ENCODE measurements at regions not wholly inside any gene's neighbourhood (a gene's known extent, or its start where the extent isn't known, plus 50 kb on each side); places are given as distances from the start of the nearest gene placed in this dataset.

- Histone ChIP-seq H3K27ac (ENCODE audit: low read depth, low read length) (no peak overlapping the region), H3K9me3 (ENCODE audit: control insufficient read depth in 1 of 2, low read length in 2 of 2) (no peaks in the 10 kb centered on the region), H3K4me3 (ENCODE audit: low read length in 2 of 2) (no peak overlapping the region), H3K27me3 (ENCODE audit: insufficient read depth, low read length) (no peaks in the 10 kb centered on the region), H3K4me1 (ENCODE audit: insufficient read depth, low read length) (no peaks in the 10 kb centered on the region), H3K36me3 (ENCODE audit: insufficient read depth, low read length) (no peaks in the 10 kb centered on the region)
- H3K36me3 Mint-ChIP-seq: no peaks in the 10 kb centered on the region
- H3K27me3 Mint-ChIP-seq: no peaks in the 10 kb centered on the region
- CTCF ChIA-PET (ENCODE audit: partially characterized antibody): interaction anchor here (0.8 kb wide), 1 partner anchor 11 kb away, joined by 3 read pairs; no protein-coding TSS in a partner anchor
- H3K4me1 Mint-ChIP-seq: no peaks in the 10 kb centered on the region
- intact Hi-C loops (cut with micrococcal nuclease): no loop called here
- POLR2A ChIA-PET (ENCODE audit: partially characterized antibody): no interaction called here
- no peak for DNase-seq
- H3K27ac Mint-ChIP-seq: no peak overlapping the region
- H3K4me3 Mint-ChIP-seq: no peak overlapping the region
- peaks cover 0 to 1% (median 0%) of the 10 kb centered on the region in 8 donors for H3K9me3 Mint-ChIP-seq
Measured at GRCh38 chr7:110607050-110607857, 483.7 kb upstream of the LRRN3 start.

DNA sequence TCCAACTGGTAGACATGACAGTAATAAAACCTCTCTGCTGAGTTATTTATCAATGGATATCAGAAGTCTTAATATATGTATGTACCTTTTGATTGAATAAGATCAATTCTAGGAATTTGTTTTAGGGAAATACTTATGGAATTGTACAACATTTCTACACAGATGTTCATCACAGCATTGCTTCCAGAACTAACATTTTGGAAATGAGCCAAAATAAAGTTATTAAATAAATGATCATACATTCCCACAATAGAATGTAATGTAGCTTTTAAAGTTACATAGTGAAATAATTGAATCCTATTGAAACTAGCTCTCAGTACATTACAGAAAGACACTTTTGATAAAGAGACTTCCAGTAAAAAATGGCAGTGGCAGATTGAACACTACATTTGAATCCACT lies 481.6 kb upstream of the LRRN3 start:
- POLR2A ChIA-PET (ENCODE audit: partially characterized antibody): no interaction called here
- H3K4me3 ChIP-seq (ENCODE audit: low read length in 2 of 2): no peak overlapping the region
- DNase-seq: no peak
- Mint-ChIP-seq H3K4me3 (no peak overlapping the region), H3K27me3 (no peaks in the 10 kb centered on the region), H3K4me1 (no peaks in the 10 kb centered on the region), H3K27ac (no peak overlapping the region), H3K36me3 (no peaks in the 10 kb centered on the region), H3K9me3 (peaks cover 0 to 2% (median 0%) of the 10 kb centered on the region in 8 donors)
- H3K36me3 ChIP-seq (ENCODE audit: insufficient read depth, low read length): no peaks in the 10 kb centered on the region
- intact Hi-C loops (cut with micrococcal nuclease): no loop called here
- H3K9me3 ChIP-seq (ENCODE audit: control insufficient read depth in 1 of 2, low read length in 2 of 2): no peaks in the 10 kb centered on the region
- CTCF ChIA-PET (ENCODE audit: partially characterized antibody): interaction anchor here (1.0 kb wide), 1 partner anchor 9 kb away, joined by 3 read pairs; no protein-coding TSS in a partner anchor
- no peaks in the 10 kb centered on the region for H3K27me3 ChIP-seq (ENCODE audit: insufficient read depth, low read length)
- H3K27ac ChIP-seq (ENCODE audit: low read depth, low read length): no peak overlapping the region
- no peaks in the 10 kb centered on the region for H3K4me1 ChIP-seq (ENCODE audit: insufficient read depth, low read length)

- intact Hi-C loops (cut with micrococcal nuclease): no loop called here
- Histone ChIP-seq H3K4me1 (ENCODE audit: insufficient read depth, low read length) (no peaks in the 10 kb centered on the region), H3K27ac (ENCODE audit: low read depth, low read length) (no peak overlapping the region), H3K27me3 (ENCODE audit: insufficient read depth, low read length) (no peaks in the 10 kb centered on the region), H3K9me3 (ENCODE audit: control insufficient read depth in 1 of 2, low read length in 2 of 2) (no peaks in the 10 kb centered on the region), H3K36me3 (ENCODE audit: insufficient read depth, low read length) (no peaks in the 10 kb centered on the region), H3K4me3 (ENCODE audit: low read length in 2 of 2) (no peak overlapping the region)
- ChIA-PET POLR2A (ENCODE audit: partially characterized antibody) (no interaction called here), CTCF (ENCODE audit: partially characterized antibody) (no interaction called here)
- H3K27me3 Mint-ChIP-seq: no peaks in the 10 kb centered on the region
- no peaks in the 10 kb centered on the region for H3K36me3 Mint-ChIP-seq
- no peaks in the 10 kb centered on the region for H3K4me1 Mint-ChIP-seq
- no peak overlapping the region for H3K4me3 Mint-ChIP-seq
- peaks cover 0 to 4% (median 2%) of the 10 kb centered on the region in 8 donors for H3K9me3 Mint-ChIP-seq
- no peak for DNase-seq
- no peak overlapping the region for H3K27ac Mint-ChIP-seq
Measured at GRCh38 chr7:110612680-110613079, 478.2 kb upstream of the LRRN3 start.
